H9 (cell line): ENCODE measurements at regions not wholly inside any gene's neighbourhood (a gene's known extent, or its start where the extent isn't known, plus 50 kb on each side); places are given as distances from the start of the nearest gene placed in this dataset.

Experiments
- DNase-seq: peaks from one replicate; pipeline ENCODE4 v3.0.0-alpha.2; 2017
- H2AFZ ChIP-seq: one replicate; pipeline ENCODE4 v1.6.1; 2013; ENCODE audit warnings: mild to moderate bottlenecking, low read length, control low read depth, moderate library complexity
- H2AK5ac ChIP-seq: 2 replicates; pipeline ENCODE4 v1.6.1; 2013; ENCODE audit warnings: low read length, control low read depth, mixed read lengths; ENCODE audit not compliant: insufficient read length
- H2BK120ac ChIP-seq: one replicate; pipeline ENCODE4 v1.6.1; 2013; ENCODE audit warnings: low read depth, mild to moderate bottlenecking, low read length, control low read depth, inconsistent platforms; ENCODE audit not compliant: poor library complexity, severe bottlenecking
- H2BK12ac ChIP-seq: 2 replicates; pipeline ENCODE4 v1.6.1; 2013; ENCODE audit warnings: low read length, control low read depth, mixed read lengths, low read depth; ENCODE audit not compliant: insufficient read length
- H2BK15ac ChIP-seq: 2 replicates; pipeline ENCODE4 v1.6.1; 2013; ENCODE audit warnings: low read depth, low read length, control low read depth
- H2BK20ac ChIP-seq: one replicate; pipeline ENCODE4 v1.6.1; 2013; ENCODE audit warnings: low read depth, mild to moderate bottlenecking, low read length, control low read depth, inconsistent platforms; ENCODE audit not compliant: poor library complexity, severe bottlenecking
- H2BK5ac ChIP-seq: 2 replicates; pipeline ENCODE4 v1.6.1; 2013; ENCODE audit warnings: low read length, control low read depth, mixed read lengths; ENCODE audit not compliant: insufficient read length
- H3K14ac ChIP-seq: 2 replicates; pipeline ENCODE4 v1.6.1; 2013; ENCODE audit warnings: low read length, control low read depth; ENCODE audit not compliant: insufficient read depth
- H3K18ac ChIP-seq: 2 replicates; pipeline ENCODE4 v1.6.1; 2013; ENCODE audit warnings: low read depth, mild to moderate bottlenecking, mixed read lengths, low read length, control low read depth; ENCODE audit not compliant: insufficient read length
- H3K23ac ChIP-seq: 2 replicates; pipeline ENCODE4 v1.6.1; 2013; ENCODE audit warnings: low read length, control low read depth, mixed read lengths, low read depth; ENCODE audit not compliant: insufficient read length
- H3K23me2 ChIP-seq: 2 replicates; pipeline ENCODE4 v1.6.1; 2013; ENCODE audit warnings: low read depth, mild to moderate bottlenecking, mixed read lengths, low read length, control low read depth; ENCODE audit not compliant: insufficient read length, poor library complexity, severe bottlenecking
- H3K27ac ChIP-seq: 2 replicates; pipeline ENCODE4 v1.5.1; 2013; ENCODE audit warnings: low read length, control low read depth, mixed read lengths, low read depth; ENCODE audit not compliant: insufficient read length
- H3K27me3 ChIP-seq: 2 replicates; pipeline ENCODE4 v1.6.1; 2013; ENCODE audit warnings: low read length, control low read depth, inconsistent platforms; ENCODE audit not compliant: insufficient read depth
- H3K4ac ChIP-seq: 2 replicates; pipeline ENCODE4 v1.6.1; 2013; ENCODE audit warnings: low read depth, mild to moderate bottlenecking, control low read depth, inconsistent platforms, low read length, moderate library complexity
- H3K4me1 ChIP-seq: 2 replicates; pipeline ENCODE4 v1.6.1; 2013; ENCODE audit warnings: low read length, control low read depth, inconsistent platforms; ENCODE audit not compliant: insufficient read depth
- H3K4me2 ChIP-seq: 2 replicates; pipeline ENCODE4 v1.6.1; 2013; ENCODE audit warnings: low read length, control low read depth, mixed read lengths; ENCODE audit not compliant: insufficient read length, insufficient read depth
- H3K56ac ChIP-seq: 2 replicates; pipeline ENCODE4 v1.6.1; 2013; ENCODE audit warnings: low read depth, mild to moderate bottlenecking, mixed read lengths, low read length, control low read depth; ENCODE audit not compliant: insufficient read length
- H3K79me1 ChIP-seq: 2 replicates; pipeline ENCODE4 v1.6.1; 2013; ENCODE audit warnings: low read depth, mild to moderate bottlenecking, moderate library complexity, low read length, control low read depth, inconsistent platforms; ENCODE audit not compliant: insufficient read depth, poor library complexity, severe bottlenecking
- H3K79me2 ChIP-seq: 2 replicates; pipeline ENCODE4 v1.6.1; 2013; ENCODE audit warnings: low read length, control low read depth, inconsistent platforms; ENCODE audit not compliant: insufficient read depth
- H3K9ac ChIP-seq: 2 replicates; pipeline ENCODE4 v1.6.1; 2013; ENCODE audit warnings: low read length, control low read depth, mixed read lengths; ENCODE audit not compliant: insufficient read length; ENCODE audit errors: extremely low read depth
- H3K9me3 ChIP-seq: one replicate; pipeline ENCODE4 v1.6.1; 2013; ENCODE audit warnings: low read depth, low read length, inconsistent platforms; ENCODE audit not compliant: control insufficient read depth
- H3T11ph ChIP-seq: one replicate; pipeline ENCODE4 v1.6.1; 2013; ENCODE audit warnings: mild to moderate bottlenecking, low read length, control low read depth, inconsistent platforms
- H4K20me1 ChIP-seq: one replicate; pipeline ENCODE4 v1.6.1; 2013; ENCODE audit not compliant: control insufficient read depth, insufficient read length, insufficient read depth
- H4K5ac ChIP-seq: 2 replicates; pipeline ENCODE4 v1.6.1; 2013; ENCODE audit warnings: low read depth, mild to moderate bottlenecking, mixed read lengths, low read length, control low read depth; ENCODE audit not compliant: insufficient read length
- H4K8ac ChIP-seq: replicated peaks from 2 replicates; pipeline ENCODE4 v1.6.1; 2013; ENCODE audit warnings: low read length, control low read depth, mixed read lengths, low read depth; ENCODE audit not compliant: insufficient read length
- H4K91ac ChIP-seq: 2 replicates; pipeline ENCODE4 v1.6.1; 2013; ENCODE audit warnings: low read depth, mild to moderate bottlenecking, moderate library complexity, mixed read lengths, low read length, control low read depth; ENCODE audit not compliant: insufficient read length
- H3K27ac Mint-ChIP-seq, 3 experiments: 2 replicates in 2 of 3; 3 replicates in 1 of 3; pipeline ENCODE4 v1.8.0; 2020 to 2021; ENCODE audit warnings: mixed read lengths in 3 of 3, mild to moderate bottlenecking in 1 of 3, moderate library complexity in 1 of 3
- H3K27me3 Mint-ChIP-seq: 2 replicates; pipeline ENCODE4 v1.8.0; 2021; ENCODE audit warnings: low read depth, mild to moderate bottlenecking, moderate library complexity, mixed read lengths
- H3K36me3 Mint-ChIP-seq, 3 experiments: 2 replicates in 2 of 3; 3 replicates in 1 of 3; pipeline ENCODE4 v1.8.0; 2020 to 2021; ENCODE audit warnings: low read depth in 3 of 3, mixed read lengths in 3 of 3; ENCODE audit not compliant: insufficient read depth in 1 of 3
- H3K4me1 Mint-ChIP-seq, 2 experiments: 2 replicates each; pipeline ENCODE4 v1.8.0; 2020; ENCODE audit warnings: mixed read lengths in 2 of 2
- H3K4me3 Mint-ChIP-seq, 2 experiments: 2 replicates in 1 of 2; 3 replicates in 1 of 2; pipeline ENCODE4 v1.8.0; 2020 to 2021; ENCODE audit warnings: mild to moderate bottlenecking in 2 of 2, mixed read lengths in 2 of 2, moderate library complexity in 1 of 2
- H3K9me3 Mint-ChIP-seq, 2 experiments: 2 replicates in 1 of 2; 3 replicates in 1 of 2; pipeline ENCODE4 v1.8.0; 2020; ENCODE audit warnings: mild to moderate bottlenecking in 2 of 2, mixed read lengths in 2 of 2, moderate library complexity in 1 of 2
- CTCF ChIP-seq: fragments of 200-600 bp; sonication (generic); conservative IDR thresholded peaks from 3 replicates; pipeline ENCODE4 v1.8.0; 2021; ENCODE audit warnings: antibody characterized with exemption, mild to moderate bottlenecking

- H3K23ac ChIP-seq: no peak overlapping the region
- no peak overlapping the region for H3K14ac ChIP-seq
- no peak overlapping the region for H3K9ac ChIP-seq
- peaks cover 20 to 47% (median 32%) of the 10 kb centered on the region in 3 experiments for H3K36me3 Mint-ChIP-seq
- H3K9me3 ChIP-seq: no peaks in the 10 kb centered on the region
- no peak overlapping the region for H4K8ac ChIP-seq
- H2BK20ac ChIP-seq: no peak overlapping the region
- no peak for TF ChIP-seq CTCF
- no peak overlapping the region for H3K27ac ChIP-seq
- H3K18ac ChIP-seq: no peak overlapping the region
- H2BK15ac ChIP-seq: no peak overlapping the region
- H4K20me1 ChIP-seq: no peaks in the 10 kb centered on the region
- H3K4me1 Mint-ChIP-seq: no peaks in the 10 kb centered on the region
- H3K27me3 Mint-ChIP-seq: no peaks in the 10 kb centered on the region
- no peak overlapping the region for H2AFZ ChIP-seq
- no peak overlapping the region for H3K56ac ChIP-seq
- H3K4me1 ChIP-seq: no peaks in the 10 kb centered on the region
- no peak overlapping the region for H2BK12ac ChIP-seq
- H3K9me3 Mint-ChIP-seq: peaks cover 46 to 77% of the 10 kb centered on the region in 2 experiments
- H3K4me2 ChIP-seq: no peak overlapping the region
- H4K5ac ChIP-seq: no peak overlapping the region
- no peak overlapping the region for H2AK5ac ChIP-seq
- H2BK5ac ChIP-seq: no peak overlapping the region
- DNase-seq: no peak
- no peaks in the 10 kb centered on the region for H3K23me2 ChIP-seq
- H2BK120ac ChIP-seq: no peak overlapping the region
- no peak overlapping the region for H3T11ph ChIP-seq
- no peaks in the 10 kb centered on the region for H3K79me1 ChIP-seq
- no peak overlapping the region for H3K4me3 Mint-ChIP-seq
- no peak overlapping the region for H3K27ac Mint-ChIP-seq
- H3K79me2 ChIP-seq: no peaks in the 10 kb centered on the region
- no peak overlapping the region for H4K91ac ChIP-seq
- no peak overlapping the region for H3K4ac ChIP-seq
- H3K27me3 ChIP-seq: no peaks in the 10 kb centered on the region
Measured at GRCh38 chr5:44983006-44983405, 174.3 kb downstream of the MRPS30 start.
